ENCODE measurements at regions not wholly inside any gene's neighbourhood (a gene's known extent, or its start where the extent isn't known, plus 50 kb on each side); places are given as distances from the start of the nearest gene placed in this dataset.

DNA sequence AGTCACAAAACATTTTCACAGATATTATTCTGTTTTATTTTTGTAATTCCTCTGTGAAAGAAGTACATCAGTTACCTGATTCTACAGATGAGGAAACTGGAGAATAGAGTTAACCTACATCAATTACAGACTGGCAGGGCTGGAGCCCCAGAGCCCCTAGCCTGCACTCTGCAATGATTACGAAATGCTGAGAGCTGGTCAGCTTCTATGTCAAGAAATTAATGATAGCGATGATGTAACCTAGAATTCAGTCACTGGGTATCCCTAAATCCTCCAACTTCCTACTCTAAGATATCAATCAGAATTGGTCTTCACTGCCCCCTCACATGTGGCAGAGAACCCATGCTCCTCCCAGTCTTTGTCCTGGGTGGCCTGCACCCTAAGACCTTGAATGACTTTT is 273.5 kb upstream of the PLET1 start:
- no peak for DNase-seq
- no peak overlapping the region for H2BK5ac ChIP-seq (ENCODE audit: low read depth, low read length, poor library complexity, severe bottlenecking)

More for the DNA sequence above, 273.5 kb upstream of the PLET1 start:
- Histone ChIP-seq H3K79me1 (ENCODE audit: low read depth in 1 of 2, low read length in 2 of 2) (no peaks in the 10 kb centered on the region), H4K8ac (ENCODE audit: low read depth in 2 of 2, low read length in 2 of 2) (no peak overlapping the region), H4K5ac (ENCODE audit: low read depth, low read length) (no peak overlapping the region), H3K23ac (ENCODE audit: low read depth, low read length) (no peak overlapping the region), H3K9ac (ENCODE audit: low read depth, low read length) (no peak overlapping the region), H3K14ac (replicated peaks; ENCODE audit: low read depth, low read length) (no peak overlapping the region), H3K9me1 (ENCODE audit: insufficient read depth, low read length) (peaks cover 3% of the 10 kb centered on the region; the same call in 1 of the 2 replicates), H3K4ac (ENCODE audit: low read depth, low read length) (no peak overlapping the region), H3K36me3 (ENCODE audit: control insufficient read depth, insufficient read depth, low read length) (no peaks in the 10 kb centered on the region), H3K4me3 (ENCODE audit: insufficient read depth, low read depth, low read length) (no peak overlapping the region), H3K56ac (ENCODE audit: extremely low read depth, insufficient read depth, low read length) (no peak overlapping the region), H2AK5ac (ENCODE audit: low read depth, low read length) (no peak overlapping the region), H2BK120ac (ENCODE audit: low read depth, low read length) (no peak overlapping the region), H3K27me3 (ENCODE audit: control insufficient read depth, insufficient read depth, low read length) (peaks cover 14% of the 10 kb centered on the region), H2AFZ (replicated peaks; ENCODE audit: low read length, poor library complexity) (no peak overlapping the region), H3K4me2 (ENCODE audit: low read depth, low read length) (no peak overlapping the region), H3K9me3 (ENCODE audit: control insufficient read depth, insufficient read depth, low read length) (no peaks in the 10 kb centered on the region), H4K91ac (ENCODE audit: insufficient read depth, low read depth, low read length) (no peak overlapping the region), H3K27ac (ENCODE audit: insufficient read depth, low read length) (no peak overlapping the region), H2AK9ac (replicated peaks; ENCODE audit: low read depth, low read length, poor library complexity) (no peak overlapping the region), H4K20me1 (ENCODE audit: insufficient read depth, low read length) (no peaks in the 10 kb centered on the region), H3K4me1 (ENCODE audit: control insufficient read depth, insufficient read depth, low read length) (no peaks in the 10 kb centered on the region), H3K18ac (ENCODE audit: low read depth, low read length) (no peak overlapping the region), H2BK15ac (ENCODE audit: low read depth, low read length) (no peak overlapping the region), H2BK20ac (ENCODE audit: low read depth, low read length) (no peak overlapping the region)
- dilution Hi-C loops (cut with HindIII; ENCODE audit: low sequenced_read_pairs, unreplicated experiment) (no loop called here), in situ Hi-C loops (cut with MboI; ENCODE audit: low sequenced_read_pairs) (no loop called here), intact Hi-C loops (cut with micrococcal nuclease) (no loop called here)
- TF ChIP-seq, protein P1, sequence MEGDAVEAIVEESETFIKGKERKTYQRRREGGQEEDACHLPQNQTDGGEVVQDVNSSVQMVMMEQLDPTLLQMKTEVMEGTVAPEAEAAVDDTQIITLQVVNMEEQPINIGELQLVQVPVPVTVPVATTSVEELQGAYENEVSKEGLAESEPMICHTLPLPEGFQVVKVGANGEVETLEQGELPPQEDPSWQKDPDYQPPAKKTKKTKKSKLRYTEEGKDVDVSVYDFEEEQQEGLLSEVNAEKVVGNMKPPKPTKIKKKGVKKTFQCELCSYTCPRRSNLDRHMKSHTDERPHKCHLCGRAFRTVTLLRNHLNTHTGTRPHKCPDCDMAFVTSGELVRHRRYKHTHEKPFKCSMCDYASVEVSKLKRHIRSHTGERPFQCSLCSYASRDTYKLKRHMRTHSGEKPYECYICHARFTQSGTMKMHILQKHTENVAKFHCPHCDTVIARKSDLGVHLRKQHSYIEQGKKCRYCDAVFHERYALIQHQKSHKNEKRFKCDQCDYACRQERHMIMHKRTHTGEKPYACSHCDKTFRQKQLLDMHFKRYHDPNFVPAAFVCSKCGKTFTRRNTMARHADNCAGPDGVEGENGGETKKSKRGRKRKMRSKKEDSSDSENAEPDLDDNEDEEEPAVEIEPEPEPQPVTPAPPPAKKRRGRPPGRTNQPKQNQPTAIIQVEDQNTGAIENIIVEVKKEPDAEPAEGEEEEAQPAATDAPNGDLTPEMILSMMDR (conservative IDR thresholded peaks at IDR 0.05; ENCODE audit: low read depth, low read length): no peak
- TF ChIP-seq, protein P2, sequence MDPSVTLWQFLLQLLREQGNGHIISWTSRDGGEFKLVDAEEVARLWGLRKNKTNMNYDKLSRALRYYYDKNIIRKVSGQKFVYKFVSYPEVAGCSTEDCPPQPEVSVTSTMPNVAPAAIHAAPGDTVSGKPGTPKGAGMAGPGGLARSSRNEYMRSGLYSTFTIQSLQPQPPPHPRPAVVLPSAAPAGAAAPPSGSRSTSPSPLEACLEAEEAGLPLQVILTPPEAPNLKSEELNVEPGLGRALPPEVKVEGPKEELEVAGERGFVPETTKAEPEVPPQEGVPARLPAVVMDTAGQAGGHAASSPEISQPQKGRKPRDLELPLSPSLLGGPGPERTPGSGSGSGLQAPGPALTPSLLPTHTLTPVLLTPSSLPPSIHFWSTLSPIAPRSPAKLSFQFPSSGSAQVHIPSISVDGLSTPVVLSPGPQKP (IDR thresholded peaks at IDR 0.05; ENCODE audit: borderline replicate concordance, low read depth, low read length): no peak
- TF ChIP-seq, protein P3, sequence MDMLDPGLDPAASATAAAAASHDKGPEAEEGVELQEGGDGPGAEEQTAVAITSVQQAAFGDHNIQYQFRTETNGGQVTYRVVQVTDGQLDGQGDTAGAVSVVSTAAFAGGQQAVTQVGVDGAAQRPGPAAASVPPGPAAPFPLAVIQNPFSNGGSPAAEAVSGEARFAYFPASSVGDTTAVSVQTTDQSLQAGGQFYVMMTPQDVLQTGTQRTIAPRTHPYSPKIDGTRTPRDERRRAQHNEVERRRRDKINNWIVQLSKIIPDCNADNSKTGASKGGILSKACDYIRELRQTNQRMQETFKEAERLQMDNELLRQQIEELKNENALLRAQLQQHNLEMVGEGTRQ (IDR thresholded peaks at IDR 0.05; ENCODE audit: low read depth, low read length): no peak
- no peak for ATAC-seq (ENCODE audit: low read depth)
- ChIA-PET POLR2A (ENCODE audit: unreplicated experiment) (no interaction called here), CTCF (no interaction called here)
- BruUV-seq (replicated peaks): no TSS peak
- 100% methylated on average over 1 of the region's 2 CpGs; no CpG with 5 or more reads in 1 of the 2 experiments for WGBS, 2 experiments (ENCODE audit: extremely low coverage in 2 of 2, insufficient read length in 1 of 2)
